LNCAP (cell line): ENCODE measurements at regions not wholly inside any gene's neighbourhood (a gene's known extent, or its start where the extent isn't known, plus 50 kb on each side); places are given as distances from the start of the nearest gene placed in this dataset.
A peak's percentile ranks its signal among the peaks of the same experiment; 100 is the strongest.

Experiments
- CTCF ChIP-seq: fragments of 450-650 bp; IDR thresholded peaks from 2 replicates; pipeline ENCODE4 v1.5.1; 2017; ENCODE audit warnings: mild to moderate bottlenecking

GRCh38 chr10:64430690-64431323 lies 909.6 kb downstream of the REEP3 start:
- TF ChIP-seq CTCF, result peak; percentile 82

- TF ChIP-seq CTCF, result no peak
These were observed 923.0 kb downstream of the REEP3 start for GRCh38 chr10:64444163-64444562.

- no peak for TF ChIP-seq CTCF
These were observed 923.4 kb downstream of the REEP3 start for GRCh38 chr10:64444564-64444963.

GRCh38 chr10:64449603-64450002 lies 928.4 kb downstream of the REEP3 start:
- no peak for TF ChIP-seq CTCF

- TF ChIP-seq CTCF, result no peak
These were observed 929.1 kb downstream of the REEP3 start for GRCh38 chr10:64450312-64450711.

- no peak for TF ChIP-seq CTCF
These were observed 933.8 kb downstream of the REEP3 start for GRCh38 chr10:64454962-64455361.

- TF ChIP-seq CTCF, result no peak
These were observed 937.1 kb downstream of the REEP3 start for GRCh38 chr10:64458306-64458705.

GRCh38 chr10:64463406-64463805 lies 942.2 kb downstream of the REEP3 start:
- TF ChIP-seq CTCF, result no peak
